Kidney (tissue), 13 donors: ENCODE measurements at regions not wholly inside any gene's neighbourhood (a gene's known extent, or its start where the extent isn't known, plus 50 kb on each side); places are given as distances from the start of the nearest gene placed in this dataset.

Experiments
- DNase-seq, 5 donors: peaks; one replicate each; pipeline ENCODE4 v3.0.0-alpha.2; 2013 to 2020
- FAIRE-seq: peaks from 2 replicates; lab custom pipeline; 2012; peaks lifted over from hg19 to GRCh38; lab: Jason Lieb, UNC
- H3K27ac ChIP-seq, 2 donors: one replicate each; pipeline ENCODE4 v1.7.0; 2013; ENCODE audit warnings: low read depth in 2 of 2, low read length in 2 of 2, inconsistent platforms in 1 of 2
- H3K27me3 ChIP-seq: one replicate; pipeline ENCODE4 v1.7.1; 2013; ENCODE audit warnings: low read length, inconsistent platforms; ENCODE audit not compliant: control insufficient read depth, insufficient read depth
- H3K36me3 ChIP-seq, 3 donors: one replicate each; pipeline versions ENCODE4 v1.7.0 to v1.7.1; 2013; ENCODE audit warnings: low read length in 3 of 3, control low read depth in 1 of 3, inconsistent platforms in 1 of 3; ENCODE audit not compliant: insufficient read depth in 3 of 3, control insufficient read depth in 2 of 3
- H3K4me1 ChIP-seq, 3 donors: one replicate each; pipeline versions ENCODE4 v1.7.0 to v1.7.1; 2013; ENCODE audit warnings: low read length in 3 of 3, inconsistent platforms in 1 of 3, low read depth in 1 of 3; ENCODE audit not compliant: control insufficient read depth in 2 of 3, insufficient read depth in 2 of 3
- H3K4me3 ChIP-seq, 3 donors: one replicate each; pipeline versions ENCODE4 v1.7.0 to v1.8.1; 2013; ENCODE audit warnings: low read length in 3 of 3, control low read depth in 1 of 3, inconsistent platforms in 1 of 3
- H3K9ac ChIP-seq, 3 donors: one replicate each; pipeline versions ENCODE4 v1.7.0 to v1.7.1; 2013; ENCODE audit warnings: low read length in 3 of 3, control low read depth in 1 of 3, inconsistent platforms in 1 of 3
- H3K9me3 ChIP-seq, 3 donors: one replicate each; pipeline versions ENCODE4 v1.7.0 to v1.7.1; 2013; ENCODE audit warnings: low read length in 3 of 3, control low read depth in 1 of 3, inconsistent platforms in 1 of 3; ENCODE audit not compliant: control insufficient read depth in 2 of 3, insufficient read depth in 1 of 3
- CTCF ChIP-seq: IDR thresholded peaks from 3 replicates; pipeline ENCODE4 v1.5.1; 2012; ENCODE audit warnings: mild to moderate bottlenecking, moderate library complexity, borderline replicate concordance; ENCODE audit not compliant: insufficient read depth; ENCODE audit errors: extremely low read depth
- intact Hi-C: fragments of 100-400 bp; cut with DNase I; formaldehyde crosslinking; loops from one replicate; pipeline ENCODE4 v1.11.1; 2022
- donor health status: control.
- donor health status: control.
- donor health status: control.
- donor health status: control.
- donor health status: control.
- donor health status: DM: yes; HTN: yes; CAD: no.
- donor health status: Normal renal cell carcinoma (clear cell type).

- FAIRE-seq: no peak
Measured at GRCh38 chr5:33258553-33258952, 182.2 kb upstream of the TARS1 start.

GRCh38 chr5:33260098-33260497 is 180.7 kb upstream of the TARS1 start:
- Histone ChIP-seq H3K9ac (no peak overlapping the region), H3K36me3 (no peaks in the 10 kb centered on the region), H3K9me3 (peaks cover 0 to 4% (median 2%) of the 10 kb centered on the region in 3 donors), H3K4me1 (no peaks in the 10 kb centered on the region), H3K4me3 (no peak overlapping the region), H3K27me3 (no peaks in the 10 kb centered on the region), H3K27ac (no peak overlapping the region)
- intact Hi-C loops: no loop called here
- DNase-seq (no peak), FAIRE-seq (no peak)
- no peak for TF ChIP-seq CTCF

More at GRCh38 chr5:33258553-33258952, 182.2 kb upstream of the TARS1 start:
- Histone ChIP-seq H3K4me3 (no peak overlapping the region), H3K27ac (no peak overlapping the region), H3K9me3 (no peaks in the 10 kb centered on the region), H3K9ac (no peak overlapping the region), H3K27me3 (no peaks in the 10 kb centered on the region), H3K36me3 (no peaks in the 10 kb centered on the region), H3K4me1 (no peaks in the 10 kb centered on the region)
- DNase-seq: no peak
- intact Hi-C loops: no loop called here
- no peak for TF ChIP-seq CTCF

GRCh38 chr5:33261305-33261704 is 179.5 kb upstream of the TARS1 start:
- no peaks in the 10 kb centered on the region for H3K4me1 ChIP-seq
- no peaks in the 10 kb centered on the region for H3K36me3 ChIP-seq
- DNase-seq: no peak
- no peak overlapping the region for H3K9ac ChIP-seq
- intact Hi-C loops: no loop called here
- FAIRE-seq: no peak
- H3K4me3 ChIP-seq: no peak overlapping the region
- no peaks in the 10 kb centered on the region for H3K27me3 ChIP-seq
- peaks cover 0 to 4% (median 2%) of the 10 kb centered on the region in 3 donors for H3K9me3 ChIP-seq
- no peak overlapping the region for H3K27ac ChIP-seq
- no peak for TF ChIP-seq CTCF

- FAIRE-seq (no peak), DNase-seq (no peak)
- H3K27ac ChIP-seq: no peak overlapping the region
- no peak for TF ChIP-seq CTCF
- no peaks in the 10 kb centered on the region for H3K36me3 ChIP-seq
- H3K4me3 ChIP-seq: no peak overlapping the region
- H3K4me1 ChIP-seq: no peaks in the 10 kb centered on the region
- H3K27me3 ChIP-seq: no peaks in the 10 kb centered on the region
- intact Hi-C loops: no loop called here
- no peak overlapping the region for H3K9ac ChIP-seq
- H3K9me3 ChIP-seq: peaks cover 0 to 4% (median 2%) of the 10 kb centered on the region in 3 donors
Measured at GRCh38 chr5:33261747-33262146, 179.0 kb upstream of the TARS1 start.
